H1 (cell line): ENCODE measurements at regions not wholly inside any gene's neighbourhood (a gene's known extent, or its start where the extent isn't known, plus 50 kb on each side); places are given as distances from the start of the nearest gene placed in this dataset.

Experiments used
- CTCF ChIP-seq, 3 experiments: IDR thresholded peaks; 1 replicate in 2 of 3; 2 replicates in 1 of 3; pipeline versions ENCODE4 v1.5.1 to v1.6.1; 2011; ENCODE audit warnings: low read length in 3 of 3, mild to moderate bottlenecking in 3 of 3, inconsistent platforms in 2 of 3, low read depth in 1 of 3, moderate library complexity in 1 of 3; ENCODE audit not compliant: insufficient read depth in 1 of 3; ENCODE audit errors: control extremely low read depth in 1 of 3
- EGR1 ChIP-seq: IDR thresholded peaks from 2 replicates; pipeline ENCODE4 v1.6.1; 2011; ENCODE audit warnings: low read depth, low read length, borderline replicate concordance
- EZH2 ChIP-seq: fragments of 200-600 bp; sonication (generic); IDR thresholded peaks from 2 replicates; pipeline ENCODE4 v1.7.1; 2012; ENCODE audit warnings: low read depth, mild to moderate bottlenecking, moderate library complexity, low read length, inconsistent platforms; ENCODE audit not compliant: severe bottlenecking
- GABPA ChIP-seq: IDR thresholded peaks from 2 replicates; pipeline ENCODE4 v1.6.1; 2011; ENCODE audit warnings: mild to moderate bottlenecking, low read length, moderate library complexity, borderline replicate concordance; ENCODE audit not compliant: insufficient read depth
- JUND ChIP-seq: IDR thresholded peaks from 2 replicates; pipeline ENCODE4 v1.6.1; 2011; ENCODE audit warnings: mild to moderate bottlenecking, improper control_type of control experiment, low read length
- POLR2A ChIP-seq, 2 experiments: IDR thresholded peaks; 1 replicate in 1 of 2; 2 replicates in 1 of 2; pipeline ENCODE4 v1.6.1; 2011; ENCODE audit warnings: low read depth in 2 of 2, low read length in 2 of 2, mild to moderate bottlenecking in 2 of 2; ENCODE audit errors: control extremely low read depth in 1 of 2
- RBBP5 ChIP-seq: IDR thresholded peaks from 2 replicates; pipeline ENCODE4 v1.7.1; 2012; ENCODE audit warnings: low read depth, mild to moderate bottlenecking, inconsistent platforms, low read length, moderate library complexity, borderline replicate concordance
- SUZ12 ChIP-seq: fragments of 200-600 bp; sonication (generic); IDR thresholded peaks from 2 replicates; pipeline ENCODE4 v1.6.1; 2012; ENCODE audit warnings: mild to moderate bottlenecking, inconsistent platforms, low read length, moderate library complexity, mixed read lengths
- YY1 ChIP-seq: IDR thresholded peaks from 2 replicates; pipeline ENCODE4 v1.6.1; 2011; ENCODE audit warnings: low read depth, mild to moderate bottlenecking, low read length

GRCh38 chr13:19069684-19070397, 111.8 kb downstream of the TUBA3C start:
- TF ChIP-seq YY1, result no peak
- TF ChIP-seq SUZ12, result no peak
- no peak for TF ChIP-seq CTCF (IDR thresholded peaks at IDR 0.05; ENCODE audit: control extremely low read depth in 1 of 3, insufficient read depth in 1 of 3, low read depth in 1 of 3, low read length in 3 of 3)
- no peak for TF ChIP-seq EZH2
- no peak for TF ChIP-seq GABPA
- TF ChIP-seq EGR1, result no peak
- TF ChIP-seq RBBP5, result no peak
- TF ChIP-seq JUND, result no peak
- TF ChIP-seq POLR2A (IDR thresholded peaks at IDR 0.05; ENCODE audit: control extremely low read depth in 1 of 2, low read depth in 2 of 2, low read length in 2 of 2), result no peak
